H1 (cell line): ENCODE measurements at regions not wholly inside any gene's neighbourhood (a gene's known extent, or its start where the extent isn't known, plus 50 kb on each side); places are given as distances from the start of the nearest gene placed in this dataset.

Experiments
- CTCF ChIA-PET: fragments of 300-600 bp; sonication (Branson Sonifier 250); formaldehyde crosslinking; loops from one replicate; lab custom pipeline; 2021; ENCODE audit not compliant: partially characterized antibody; lab: Charles Lee
- POLR2A ChIA-PET: fragments of 300-600 bp; sonication (Branson Sonifier 250); formaldehyde crosslinking; loops from one replicate; lab custom pipeline; 2021; ENCODE audit warnings: inconsistent platforms; ENCODE audit not compliant: partially characterized antibody; lab: Charles Lee
- DNase-seq, 2 experiments: peaks; one replicate each; pipeline versions ENCODE4 v3.0.0 to v3.0.0-alpha.2; 2010 to 2022; ENCODE audit warnings: low spot score in 2 of 2, low read depth in 1 of 2, mixed read lengths in 1 of 2
- FAIRE-seq: peaks from 2 replicates; lab custom pipeline; 2011; peaks lifted over from hg19 to GRCh38; lab: Jason Lieb, UNC
- H2AFZ ChIP-seq: 2 replicates; pipeline ENCODE4 v1.8.1; 2012; ENCODE audit warnings: low read length, inconsistent platforms
- H2AK5ac ChIP-seq: 2 replicates; pipeline ENCODE4 v1.6.1; 2013; ENCODE audit warnings: low read depth, low read length
- H2BK120ac ChIP-seq: replicated peaks from 2 replicates; pipeline ENCODE3; 2013; ENCODE audit warnings: low read depth, low read length, inconsistent platforms
- H2BK12ac ChIP-seq: 2 replicates; pipeline ENCODE4 v1.6.1; 2013; ENCODE audit warnings: low read depth, low read length
- H2BK15ac ChIP-seq: 2 replicates; pipeline ENCODE4 v1.6.1; 2013; ENCODE audit warnings: low read length
- H2BK20ac ChIP-seq: 2 replicates; pipeline ENCODE4 v1.6.1; 2013; ENCODE audit warnings: low read length
- H2BK5ac ChIP-seq: 2 replicates; pipeline ENCODE4 v1.6.1; 2013; ENCODE audit warnings: low read depth, low read length
- H3K14ac ChIP-seq: 2 replicates; pipeline ENCODE4 v1.6.1; 2013; ENCODE audit warnings: inconsistent platforms; ENCODE audit not compliant: insufficient read length
- H3K18ac ChIP-seq: 2 replicates; pipeline ENCODE4 v1.6.1; 2013; ENCODE audit warnings: low read length; ENCODE audit errors: extremely low read depth
- H3K23ac ChIP-seq: 2 replicates; pipeline ENCODE4 v1.6.1; 2013; ENCODE audit warnings: inconsistent platforms; ENCODE audit not compliant: insufficient read length
- H3K23me2 ChIP-seq: 2 replicates; pipeline ENCODE4 v1.6.1; 2013; ENCODE audit warnings: low read depth, low read length
- H3K27ac ChIP-seq: 2 replicates; pipeline ENCODE4 v1.6.1; 2011; ENCODE audit warnings: low read depth, low read length, inconsistent platforms
- H3K27me3 ChIP-seq, 4 experiments: replicated peaks in 1 of 4; 1 replicate in 1 of 4; 2 replicates in 3 of 4; pipeline versions ENCODE4 v1.6.1 to v1.8.1; 2011 to 2013; ENCODE audit warnings: low read length in 3 of 4, mild to moderate bottlenecking in 3 of 4, inconsistent platforms in 2 of 4, mixed read lengths in 2 of 4, moderate library complexity in 1 of 4; ENCODE audit not compliant: control insufficient read depth in 3 of 4, insufficient read depth in 3 of 4; ENCODE audit errors: extremely low read depth in 1 of 4
- H3K36me3 ChIP-seq, 4 experiments: 2 replicates each; pipeline versions ENCODE4 v1.6.1 to v1.8.1; 2011 to 2013; ENCODE audit warnings: mild to moderate bottlenecking in 4 of 4, low read length in 3 of 4, moderate library complexity in 2 of 4, control low read depth in 1 of 4, inconsistent platforms in 1 of 4; ENCODE audit not compliant: insufficient read depth in 4 of 4, control insufficient read depth in 2 of 4
- H3K4ac ChIP-seq: replicated peaks from 2 replicates; pipeline ENCODE3; 2013; ENCODE audit warnings: low read length, low read depth, mixed read lengths, inconsistent platforms; ENCODE audit not compliant: insufficient read length
- H3K4me1 ChIP-seq, 4 experiments: replicated peaks in 1 of 4; 1 replicate in 1 of 4; 2 replicates in 3 of 4; pipeline versions ENCODE4 v1.6.1 to v1.8.1; 2011 to 2013; ENCODE audit warnings: low read length in 3 of 4, inconsistent platforms in 2 of 4, mixed read lengths in 1 of 4; ENCODE audit not compliant: insufficient read depth in 4 of 4, control insufficient read depth in 3 of 4
- H3K4me2 ChIP-seq, 2 experiments: 2 replicates each; pipeline versions ENCODE4 v1.6.1 to v1.8.1; 2011 to 2013; ENCODE audit warnings: low read depth in 2 of 2, low read length in 2 of 2, control low read depth in 1 of 2, inconsistent platforms in 1 of 2, mild to moderate bottlenecking in 1 of 2; ENCODE audit not compliant: insufficient read depth in 1 of 2
- H3K4me3 ChIP-seq, 4 experiments: fragments of 200-600, 300-600 bp in 1 of 4; sonication (generic), shearing (Covaris generic), sonication (Bioruptor Twin) in 1 of 4; 2 replicates each; pipeline versions ENCODE4 v1.5.1 to v1.8.1; 2011 to 2016; ENCODE audit warnings: low read length in 4 of 4, low read depth in 3 of 4, control low read depth in 2 of 4, inconsistent platforms in 2 of 4, mild to moderate bottlenecking in 2 of 4, mixed read lengths in 1 of 4, moderate library complexity in 1 of 4; ENCODE audit not compliant: insufficient read depth in 2 of 4; ENCODE audit errors: extremely low read depth in 1 of 4
- H3K56ac ChIP-seq: replicated peaks from 2 replicates; pipeline ENCODE3; 2013; ENCODE audit warnings: low read depth, mild to moderate bottlenecking, mixed read lengths, low read length, inconsistent platforms; ENCODE audit not compliant: insufficient read length
- H3K79me1 ChIP-seq: 2 replicates; pipeline ENCODE4 v1.6.1; 2013; ENCODE audit warnings: low read depth, low read length, control low read depth
- H3K79me2 ChIP-seq, 2 experiments: 2 replicates each; pipeline versions ENCODE4 v1.6.1 to v1.8.1; 2012 to 2013; ENCODE audit warnings: low read length in 2 of 2, mild to moderate bottlenecking in 2 of 2, inconsistent platforms in 1 of 2; ENCODE audit not compliant: insufficient read depth in 2 of 2, control insufficient read depth in 1 of 2
- H3K9ac ChIP-seq, 4 experiments: replicated peaks in 1 of 4; 1 replicate in 1 of 4; 2 replicates in 3 of 4; pipeline versions ENCODE4 v1.6.1 to v1.8.1; 2011 to 2013; ENCODE audit warnings: low read depth in 3 of 4, low read length in 3 of 4, control low read depth in 2 of 4, mild to moderate bottlenecking in 2 of 4, moderate library complexity in 2 of 4, inconsistent platforms in 1 of 4; ENCODE audit errors: extremely low read depth in 1 of 4
- H3K9me3 ChIP-seq, 2 experiments: 2 replicates each; pipeline versions ENCODE4 v1.6.1 to v1.8.1; 2012 to 2013; ENCODE audit warnings: mild to moderate bottlenecking in 2 of 2, moderate library complexity in 2 of 2, control low read depth in 1 of 2, inconsistent platforms in 1 of 2, low read depth in 1 of 2, low read length in 1 of 2, mixed read lengths in 1 of 2; ENCODE audit not compliant: insufficient read depth in 2 of 2
- H4K20me1 ChIP-seq, 2 experiments: replicated peaks in 1 of 2; 2 replicates each; pipeline versions ENCODE3 to v1.8.1; 2011 to 2013; ENCODE audit warnings: inconsistent platforms in 2 of 2, low read length in 2 of 2, mild to moderate bottlenecking in 1 of 2; ENCODE audit not compliant: insufficient read depth in 2 of 2, control insufficient read depth in 1 of 2
- H4K5ac ChIP-seq: 2 replicates; pipeline ENCODE4 v1.6.1; 2013; ENCODE audit warnings: low read length, low read depth, mixed read lengths, inconsistent platforms; ENCODE audit not compliant: insufficient read length
- H4K8ac ChIP-seq: 2 replicates; pipeline ENCODE4 v1.8.0; 2013; ENCODE audit warnings: mild to moderate bottlenecking, moderate library complexity, low read length, inconsistent platforms; ENCODE audit not compliant: insufficient read depth; ENCODE audit errors: extremely low read depth
- H4K91ac ChIP-seq: replicated peaks from 2 replicates; pipeline ENCODE3; 2013; ENCODE audit warnings: low read length, mixed read lengths, inconsistent platforms; ENCODE audit not compliant: insufficient read length
- BRCA1 ChIP-seq: IDR thresholded peaks from 2 replicates; pipeline ENCODE4 v1.6.1; 2012; ENCODE audit warnings: low read depth, low read length, improper control_type of control experiment
- CBX8 ChIP-seq: fragments of 300-800, 300-1000 bp; sonication (generic); IDR thresholded peaks from 2 replicates; pipeline ENCODE4 v1.7.1; 2016; ENCODE audit warnings: low read depth, low read length, borderline replicate concordance
- CHD1 ChIP-seq: IDR thresholded peaks from 2 replicates; pipeline ENCODE4 v1.6.1; 2012; ENCODE audit warnings: low read depth, low read length, improper control_type of control experiment
- CTBP2 ChIP-seq: IDR thresholded peaks from 2 replicates; pipeline ENCODE4 v1.7.0; 2011; ENCODE audit warnings: borderline replicate concordance, mild to moderate bottlenecking, moderate library complexity, mixed read lengths, low read length; ENCODE audit not compliant: insufficient read depth, insufficient read length
- HDAC2 ChIP-seq, 2 experiments: fragments of 300-600 bp in 1 of 2; sonication (generic) in 1 of 2; IDR thresholded peaks; 2 replicates each; pipeline ENCODE4 v1.6.1; 2011 to 2012; ENCODE audit warnings: low read depth in 2 of 2, low read length in 2 of 2, mild to moderate bottlenecking in 2 of 2, moderate library complexity in 2 of 2, borderline replicate concordance in 1 of 2, inconsistent platforms in 1 of 2
- PHF8 ChIP-seq: fragments of 200-600 bp; sonication (generic); conservative IDR thresholded peaks from 2 replicates; pipeline ENCODE4 v1.7.1; 2012; ENCODE audit warnings: low read depth, mild to moderate bottlenecking, inconsistent platforms, low read length, moderate library complexity
- POLR2AphosphoS5 ChIP-seq: IDR thresholded peaks from 2 replicates; pipeline ENCODE4 v1.6.1; 2011; ENCODE audit warnings: low read depth, low read length
- RBBP5 ChIP-seq: IDR thresholded peaks from 2 replicates; pipeline ENCODE4 v1.7.1; 2012; ENCODE audit warnings: low read depth, mild to moderate bottlenecking, inconsistent platforms, low read length, moderate library complexity, borderline replicate concordance
- RFX5 ChIP-seq: IDR thresholded peaks from 2 replicates; pipeline ENCODE4 v1.6.1; 2011; ENCODE audit warnings: low read depth, low read length, improper control_type of control experiment, borderline replicate concordance
- RNF2 ChIP-seq: fragments of 200-900, 300-1000 bp; sonication (generic); IDR thresholded peaks from 2 replicates; pipeline ENCODE4 v1.7.1; 2016; ENCODE audit warnings: borderline replicate concordance, low read depth, mild to moderate bottlenecking, antibody characterized with exemption, low read length; ENCODE audit not compliant: poor library complexity, severe bottlenecking; ENCODE audit errors: missing control alignments
- RXRA ChIP-seq: IDR thresholded peaks from 2 replicates; pipeline ENCODE4 v1.6.1; 2011; ENCODE audit warnings: low read depth, mild to moderate bottlenecking, low read length, moderate library complexity; ENCODE audit not compliant: insufficient read depth
- SIX5 ChIP-seq: IDR thresholded peaks from 2 replicates; pipeline ENCODE4 v1.6.1; 2011; ENCODE audit warnings: mild to moderate bottlenecking, low read depth, low read length
- TEAD4 ChIP-seq: IDR thresholded peaks from 2 replicates; pipeline ENCODE4 v1.6.1; 2012; ENCODE audit warnings: low read depth, low read length, inconsistent platforms, mixed read lengths
- YY1 ChIP-seq: IDR thresholded peaks from 2 replicates; pipeline ENCODE4 v1.6.1; 2011; ENCODE audit warnings: low read depth, mild to moderate bottlenecking, low read length
- TF ChIP-seq, protein P1 (sequence below): IDR thresholded peaks from 2 replicates; pipeline ENCODE4 v1.6.1; 2012; ENCODE audit warnings: inconsistent platforms

DNA sequence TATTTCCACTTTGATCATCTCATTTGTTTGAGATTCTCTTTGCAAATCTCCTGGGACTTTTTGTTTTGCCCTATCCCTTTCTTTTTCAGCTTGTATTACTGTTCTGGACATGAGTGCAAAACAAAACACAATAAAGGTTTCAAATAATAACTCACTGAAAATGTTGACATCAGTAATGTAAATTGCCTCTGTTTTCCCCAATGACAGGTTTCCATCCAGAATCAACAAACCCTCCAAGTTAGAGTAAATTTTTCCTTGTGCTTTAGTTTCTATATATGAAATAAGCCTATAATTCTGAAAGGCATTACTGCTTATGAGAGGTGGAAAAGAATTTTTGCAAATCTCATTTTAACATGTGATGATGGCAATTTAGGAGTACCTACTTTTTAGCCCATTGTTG lies 187.0 kb upstream of the ANO3 start:
- no peaks in the 10 kb centered on the region for H3K9me3 ChIP-seq
- no peak overlapping the region for H4K91ac ChIP-seq
- H3K79me2 ChIP-seq = no peaks in the 10 kb centered on the region
- H3K23ac ChIP-seq = no peak overlapping the region
- DNase-seq (no peak), FAIRE-seq (no peak)
- no peak overlapping the region for H2BK15ac ChIP-seq
- H2BK120ac ChIP-seq = no peak overlapping the region
- H4K5ac ChIP-seq = no peak overlapping the region
- no peak overlapping the region for H3K4ac ChIP-seq
- H3K23me2 ChIP-seq = no peaks in the 10 kb centered on the region
- no peaks in the 10 kb centered on the region for H3K79me1 ChIP-seq
- no peaks in the 10 kb centered on the region for H3K27me3 ChIP-seq
- H3K27ac ChIP-seq = no peak overlapping the region
- H2AFZ ChIP-seq = no peak overlapping the region
- H3K18ac ChIP-seq = no peak overlapping the region
- ChIA-PET POLR2A (no interaction called here), CTCF (no interaction called here)
- H3K56ac ChIP-seq = no peak overlapping the region
- H3K9ac ChIP-seq = no peak overlapping the region
- H2BK20ac ChIP-seq = no peak overlapping the region
- no peak overlapping the region for H3K4me3 ChIP-seq
- H4K8ac ChIP-seq = no peak overlapping the region
- H3K14ac ChIP-seq = no peak overlapping the region
- H3K4me1 ChIP-seq = no peaks in the 10 kb centered on the region
- H2BK5ac ChIP-seq = no peak overlapping the region
- no peaks in the 10 kb centered on the region for H3K36me3 ChIP-seq
- no peak overlapping the region for H2AK5ac ChIP-seq
- no peak overlapping the region for H2BK12ac ChIP-seq
- no peak overlapping the region for H3K4me2 ChIP-seq
- H4K20me1 ChIP-seq = no peaks in the 10 kb centered on the region
- TF ChIP-seq CTBP2 (no peak), RBBP5 (no peak), BRCA1 (no peak), PHF8 (no peak), RFX5 (no peak), RNF2 (no peak), RXRA (no peak), YY1 (no peak), POLR2AphosphoS5 (no peak), CHD1 (no peak), SIX5 (no peak), TEAD4 (no peak), CBX8 (no peak), HDAC2 (IDR thresholded peaks at IDR 0.05; ENCODE audit: borderline replicate concordance in 1 of 2, low read depth in 2 of 2, low read length in 2 of 2) (no peak)
- TF ChIP-seq, protein P1, sequence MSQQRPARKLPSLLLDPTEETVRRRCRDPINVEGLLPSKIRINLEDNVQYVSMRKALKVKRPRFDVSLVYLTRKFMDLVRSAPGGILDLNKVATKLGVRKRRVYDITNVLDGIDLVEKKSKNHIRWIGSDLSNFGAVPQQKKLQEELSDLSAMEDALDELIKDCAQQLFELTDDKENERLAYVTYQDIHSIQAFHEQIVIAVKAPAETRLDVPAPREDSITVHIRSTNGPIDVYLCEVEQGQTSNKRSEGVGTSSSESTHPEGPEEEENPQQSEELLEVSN = no peak
